ENCODE measurements at regions not wholly inside any gene's neighbourhood (a gene's known extent, or its start where the extent isn't known, plus 50 kb on each side); places are given as distances from the start of the nearest gene placed in this dataset.

DNA sequence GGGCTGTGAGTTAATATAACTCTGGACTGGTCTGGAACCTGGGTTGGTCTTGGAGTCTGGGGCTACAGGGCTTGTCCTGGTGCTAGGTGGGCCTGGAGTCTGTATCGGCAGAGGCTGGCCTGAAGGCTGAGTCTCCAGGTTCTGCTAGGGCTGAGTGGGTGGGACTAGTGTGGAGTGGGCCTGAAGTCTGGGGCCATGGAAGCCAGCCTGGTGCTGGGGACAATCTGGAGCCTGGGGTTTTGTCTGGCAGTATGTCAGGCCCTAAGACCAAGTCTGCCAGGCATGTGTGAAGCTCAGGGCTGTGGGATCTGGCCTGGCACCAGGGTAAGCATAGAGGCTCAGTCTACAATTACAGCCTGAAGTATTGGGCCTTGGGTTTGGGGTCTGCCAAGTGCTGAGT is 742.6 kb upstream of the GRIA3 start:
- TF ChIP-seq, protein P1, sequence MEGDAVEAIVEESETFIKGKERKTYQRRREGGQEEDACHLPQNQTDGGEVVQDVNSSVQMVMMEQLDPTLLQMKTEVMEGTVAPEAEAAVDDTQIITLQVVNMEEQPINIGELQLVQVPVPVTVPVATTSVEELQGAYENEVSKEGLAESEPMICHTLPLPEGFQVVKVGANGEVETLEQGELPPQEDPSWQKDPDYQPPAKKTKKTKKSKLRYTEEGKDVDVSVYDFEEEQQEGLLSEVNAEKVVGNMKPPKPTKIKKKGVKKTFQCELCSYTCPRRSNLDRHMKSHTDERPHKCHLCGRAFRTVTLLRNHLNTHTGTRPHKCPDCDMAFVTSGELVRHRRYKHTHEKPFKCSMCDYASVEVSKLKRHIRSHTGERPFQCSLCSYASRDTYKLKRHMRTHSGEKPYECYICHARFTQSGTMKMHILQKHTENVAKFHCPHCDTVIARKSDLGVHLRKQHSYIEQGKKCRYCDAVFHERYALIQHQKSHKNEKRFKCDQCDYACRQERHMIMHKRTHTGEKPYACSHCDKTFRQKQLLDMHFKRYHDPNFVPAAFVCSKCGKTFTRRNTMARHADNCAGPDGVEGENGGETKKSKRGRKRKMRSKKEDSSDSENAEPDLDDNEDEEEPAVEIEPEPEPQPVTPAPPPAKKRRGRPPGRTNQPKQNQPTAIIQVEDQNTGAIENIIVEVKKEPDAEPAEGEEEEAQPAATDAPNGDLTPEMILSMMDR (IDR thresholded peaks at IDR 0.05; ENCODE audit: low read depth, low read length) = no peak
- TF ChIP-seq EZH2phosphoT487 (IDR thresholded peaks at IDR 0.05; ENCODE audit: low read depth) = no peak
